Vagina (tissue), 2 donors: ENCODE measurements at regions not wholly inside any gene's neighbourhood (a gene's known extent, or its start where the extent isn't known, plus 50 kb on each side); places are given as distances from the start of the nearest gene placed in this dataset.
"Not testable (repeated sequence)": the region's sequence is repeated elsewhere in the genome, so short reads cannot be mapped to it uniquely, and the experiment has no call there.

Experiments used
- POLR2A ChIP-seq, 2 donors: fragments of 450-650 bp; IDR thresholded peaks; one replicate each; pipeline ENCODE4 v1.6.1; 2017; ENCODE audit warnings: antibody characterized with exemption in 2 of 2, mild to moderate bottlenecking in 2 of 2, moderate library complexity in 2 of 2
- POLR2AphosphoS5 ChIP-seq, 2 donors: sonication (generic); formaldehyde crosslinking; IDR thresholded peaks; one replicate each; pipeline ENCODE4 v1.9.0; 2017; ENCODE audit warnings: antibody characterized with exemption in 2 of 2, mild to moderate bottlenecking in 2 of 2, low read depth in 1 of 2; ENCODE audit not compliant: insufficient read depth in 1 of 2

GRCh38 chr2:182665500-182665899 is 50.6 kb upstream of the DNAJC10 start:
- TF ChIP-seq POLR2A (IDR thresholded peaks at IDR 0.05); POLR2AphosphoS5 (IDR thresholded peaks at IDR 0.05; ENCODE audit: insufficient read depth in 1 of 2, low read depth in 1 of 2): not testable (repeated sequence)
